Muscle of leg (tissue), 3 donors: ENCODE measurements at regions not wholly inside any gene's neighbourhood (a gene's known extent, or its start where the extent isn't known, plus 50 kb on each side); places are given as distances from the start of the nearest gene placed in this dataset.

Experiments used
- DNase-seq: peaks from one replicate; pipeline ENCODE4 v3.0.0; 2013
- H3K27ac ChIP-seq: one replicate; pipeline ENCODE4 v1.5.1; 2013; ENCODE audit warnings: mild to moderate bottlenecking, low read length, control low read depth
- H3K27me3 ChIP-seq: one replicate; pipeline ENCODE4 v1.6.1; 2013; ENCODE audit warnings: low read length; ENCODE audit not compliant: control insufficient read depth, insufficient read depth
- H3K36me3 ChIP-seq: one replicate; pipeline ENCODE4 v1.6.1; 2013; ENCODE audit warnings: low read length; ENCODE audit not compliant: control insufficient read depth, insufficient read depth
- H3K4me1 ChIP-seq: one replicate; pipeline ENCODE4 v1.6.1; 2013; ENCODE audit warnings: low read length; ENCODE audit not compliant: control insufficient read depth, insufficient read depth
- H3K4me3 ChIP-seq: one replicate; pipeline ENCODE4 v1.5.1; 2013; ENCODE audit warnings: low read length, control low read depth
- H3K9me3 ChIP-seq: replicated peaks from 2 replicates; pipeline ENCODE4 v1.6.1; 2013; ENCODE audit warnings: low read depth, low read length; ENCODE audit not compliant: control insufficient read depth
- WGBS: methylation state at CpG from one replicate; pipeline ENCODE4 v1.1.5; 2013; ENCODE audit warnings: missing lambda C conversion rate; ENCODE audit not compliant: insufficient coverage; 5-methylcytosine and 5-hydroxymethylcytosine counted together

GRCh38 chr10:129361676-129362376 is 105.2 kb upstream of the MGMT start:
- no peaks in the 10 kb centered on the region for H3K27me3 ChIP-seq
- H3K4me1 ChIP-seq, result no peaks in the 10 kb centered on the region
- no peak overlapping the region for H3K27ac ChIP-seq
- no peak for DNase-seq
- 67% methylated on average over 7 of the region's 18 CpGs for WGBS
- H3K9me3 ChIP-seq, result peaks cover 3% of the 10 kb centered on the region
- H3K36me3 ChIP-seq, result no peaks in the 10 kb centered on the region
- no peak overlapping the region for H3K4me3 ChIP-seq

GRCh38 chr10:129364949-129365348 is 102.1 kb upstream of the MGMT start:
- H3K36me3 ChIP-seq, result no peaks in the 10 kb centered on the region
- H3K4me1 ChIP-seq, result peaks cover 3% of the 10 kb centered on the region
- 76% methylated on average over 3 of the region's 6 CpGs for WGBS
- H3K27ac ChIP-seq, result no peak overlapping the region
- no peak overlapping the region for H3K4me3 ChIP-seq
- H3K9me3 ChIP-seq, result no peaks in the 10 kb centered on the region
- DNase-seq, result no peak
- no peaks in the 10 kb centered on the region for H3K27me3 ChIP-seq

GRCh38 chr10:129365767-129366402 is 101.2 kb upstream of the MGMT start:
- H3K27ac ChIP-seq, result no peak overlapping the region
- no peaks in the 10 kb centered on the region for H3K36me3 ChIP-seq
- H3K9me3 ChIP-seq, result no peaks in the 10 kb centered on the region
- H3K4me3 ChIP-seq, result no peak overlapping the region
- no peak for DNase-seq
- no peaks in the 10 kb centered on the region for H3K27me3 ChIP-seq
- 84% methylated on average over 4 of the region's 6 CpGs for WGBS
- H3K4me1 ChIP-seq, result peaks cover 3% of the 10 kb centered on the region

GRCh38 chr10:129366450-129366849 is 100.6 kb upstream of the MGMT start:
- H3K9me3 ChIP-seq, result no peaks in the 10 kb centered on the region
- H3K4me3 ChIP-seq, result no peak overlapping the region
- H3K27ac ChIP-seq, result no peak overlapping the region
- H3K36me3 ChIP-seq, result no peaks in the 10 kb centered on the region
- peaks cover under 1% of the 10 kb centered on the region for H3K27me3 ChIP-seq
- 90% methylated on average over 2 of the region's 3 CpGs for WGBS
- DNase-seq, result no peak
- H3K4me1 ChIP-seq, result peaks cover 3% of the 10 kb centered on the region

GRCh38 chr10:129369566-129369965 is 97.5 kb upstream of the MGMT start:
- WGBS, result 55% methylated on average over 7 of the region's 10 CpGs
- H3K4me1 ChIP-seq, result peaks cover 3% of the 10 kb centered on the region
- H3K27me3 ChIP-seq, result peaks cover 4% of the 10 kb centered on the region
- DNase-seq, result no peak
- no peaks in the 10 kb centered on the region for H3K36me3 ChIP-seq
- H3K9me3 ChIP-seq, result no peaks in the 10 kb centered on the region
- H3K4me3 ChIP-seq, result no peak overlapping the region
- H3K27ac ChIP-seq, result no peak overlapping the region

- DNase-seq, result no peak
- Histone ChIP-seq H3K27ac (no peak overlapping the region), H3K9me3 (no peaks in the 10 kb centered on the region), H3K4me1 (peaks cover 3% of the 10 kb centered on the region), H3K4me3 (no peak overlapping the region), H3K36me3 (no peaks in the 10 kb centered on the region), H3K27me3 (peaks cover 4% of the 10 kb centered on the region)
- 70% methylated on average over 3 of the region's 7 CpGs for WGBS
These were observed 95.5 kb upstream of the MGMT start for GRCh38 chr10:129371541-129371940.

GRCh38 chr10:129372172-129372571 is 94.9 kb upstream of the MGMT start:
- H3K4me3 ChIP-seq, result no peak overlapping the region
- WGBS, result 26% methylated on average over 5 of the region's 9 CpGs
- no peaks in the 10 kb centered on the region for H3K36me3 ChIP-seq
- H3K9me3 ChIP-seq, result no peaks in the 10 kb centered on the region
- H3K27ac ChIP-seq, result no peak overlapping the region
- H3K4me1 ChIP-seq, result peaks cover 3% of the 10 kb centered on the region
- no peak for DNase-seq
- H3K27me3 ChIP-seq, result peaks cover 4% of the 10 kb centered on the region

GRCh38 chr10:129373231-129373630 is 93.8 kb upstream of the MGMT start:
- no peaks in the 10 kb centered on the region for H3K9me3 ChIP-seq
- H3K4me3 ChIP-seq, result no peak overlapping the region
- H3K27ac ChIP-seq, result no peak overlapping the region
- no peak for DNase-seq
- H3K27me3 ChIP-seq, result peaks cover 4% of the 10 kb centered on the region
- WGBS, result 90% methylated on average over 11 of the region's 12 CpGs
- no peaks in the 10 kb centered on the region for H3K36me3 ChIP-seq
- peaks cover 3% of the 10 kb centered on the region for H3K4me1 ChIP-seq

- H3K27ac ChIP-seq, result no peak overlapping the region
- H3K27me3 ChIP-seq, result peaks cover 4% of the 10 kb centered on the region
These were observed 93.3 kb upstream of the MGMT start for GRCh38 chr10:129373718-129374117.

GRCh38 chr10:129375171-129375570 is 91.9 kb upstream of the MGMT start:
- no peak overlapping the region for H3K27ac ChIP-seq
- H3K4me1 ChIP-seq, result peaks cover 2% of the 10 kb centered on the region
- peaks cover 4% of the 10 kb centered on the region for H3K27me3 ChIP-seq
- no peak overlapping the region for H3K4me3 ChIP-seq
- DNase-seq, result no peak
- WGBS, result 87% methylated on average over 4 of the region's 4 CpGs
- H3K36me3 ChIP-seq, result no peaks in the 10 kb centered on the region
- H3K9me3 ChIP-seq, result no peaks in the 10 kb centered on the region

More at GRCh38 chr10:129373718-129374117, 93.3 kb upstream of the MGMT start:
- Histone ChIP-seq H3K9me3 (no peaks in the 10 kb centered on the region), H3K36me3 (no peaks in the 10 kb centered on the region), H3K4me1 (peaks cover 5% of the 10 kb centered on the region), H3K4me3 (no peak overlapping the region)
- no peak for DNase-seq
- WGBS, result 90% methylated on average over 12 of the region's 12 CpGs
